GM12872 (cell line): ENCODE measurements at regions not wholly inside any gene's neighbourhood (a gene's known extent, or its start where the extent isn't known, plus 50 kb on each side); places are given as distances from the start of the nearest gene placed in this dataset.

Experiments
- TF ChIP-seq, protein P1 (sequence below): IDR thresholded peaks from 3 replicates; pipeline ENCODE4 v1.5.1; 2011; ENCODE audit warnings: low read depth, mild to moderate bottlenecking, low read length, moderate library complexity; ENCODE audit not compliant: insufficient read depth

DNA sequence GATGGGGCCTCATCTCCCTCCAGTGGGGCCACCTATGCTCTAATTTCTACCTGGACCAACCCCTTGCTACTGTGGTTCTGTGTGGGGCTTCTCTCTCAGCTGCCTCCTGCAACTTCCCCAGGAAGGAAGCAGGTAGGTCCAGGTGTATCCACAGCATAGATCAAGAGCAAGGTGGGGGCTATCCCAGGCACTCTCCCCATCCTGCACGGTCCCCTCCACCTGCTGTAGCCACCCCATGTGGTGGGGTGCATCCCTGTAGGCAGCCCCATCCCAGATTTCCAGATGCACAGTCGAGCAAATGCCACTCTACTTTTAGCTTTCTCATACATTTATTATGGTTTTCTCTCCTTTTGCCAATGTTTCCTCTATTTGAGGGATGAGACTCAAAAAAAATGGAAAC is 156.1 kb downstream of the FBXO15 start:
- TF ChIP-seq, protein P1, sequence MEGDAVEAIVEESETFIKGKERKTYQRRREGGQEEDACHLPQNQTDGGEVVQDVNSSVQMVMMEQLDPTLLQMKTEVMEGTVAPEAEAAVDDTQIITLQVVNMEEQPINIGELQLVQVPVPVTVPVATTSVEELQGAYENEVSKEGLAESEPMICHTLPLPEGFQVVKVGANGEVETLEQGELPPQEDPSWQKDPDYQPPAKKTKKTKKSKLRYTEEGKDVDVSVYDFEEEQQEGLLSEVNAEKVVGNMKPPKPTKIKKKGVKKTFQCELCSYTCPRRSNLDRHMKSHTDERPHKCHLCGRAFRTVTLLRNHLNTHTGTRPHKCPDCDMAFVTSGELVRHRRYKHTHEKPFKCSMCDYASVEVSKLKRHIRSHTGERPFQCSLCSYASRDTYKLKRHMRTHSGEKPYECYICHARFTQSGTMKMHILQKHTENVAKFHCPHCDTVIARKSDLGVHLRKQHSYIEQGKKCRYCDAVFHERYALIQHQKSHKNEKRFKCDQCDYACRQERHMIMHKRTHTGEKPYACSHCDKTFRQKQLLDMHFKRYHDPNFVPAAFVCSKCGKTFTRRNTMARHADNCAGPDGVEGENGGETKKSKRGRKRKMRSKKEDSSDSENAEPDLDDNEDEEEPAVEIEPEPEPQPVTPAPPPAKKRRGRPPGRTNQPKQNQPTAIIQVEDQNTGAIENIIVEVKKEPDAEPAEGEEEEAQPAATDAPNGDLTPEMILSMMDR, result no peak

DNA sequence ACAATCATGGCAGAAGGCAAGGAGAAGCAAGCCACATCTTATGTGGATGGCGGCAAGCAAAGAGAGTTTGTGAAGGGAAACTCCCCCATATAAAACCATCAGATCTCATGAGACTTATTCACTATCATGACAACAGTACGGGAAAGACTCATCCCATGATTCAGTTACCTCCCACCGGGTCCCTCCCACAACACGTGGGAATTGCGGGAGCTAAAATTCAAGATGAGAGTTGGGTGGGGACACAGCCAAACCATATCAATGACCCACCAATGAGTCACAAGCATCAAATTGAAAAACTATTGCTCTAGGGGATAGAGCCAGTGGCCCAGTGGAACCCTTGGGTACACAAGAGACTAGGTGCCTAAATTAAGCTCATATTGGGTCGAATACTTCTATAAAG is 157.4 kb downstream of the FBXO15 start:
- TF ChIP-seq, protein P1, result no peak

DNA sequence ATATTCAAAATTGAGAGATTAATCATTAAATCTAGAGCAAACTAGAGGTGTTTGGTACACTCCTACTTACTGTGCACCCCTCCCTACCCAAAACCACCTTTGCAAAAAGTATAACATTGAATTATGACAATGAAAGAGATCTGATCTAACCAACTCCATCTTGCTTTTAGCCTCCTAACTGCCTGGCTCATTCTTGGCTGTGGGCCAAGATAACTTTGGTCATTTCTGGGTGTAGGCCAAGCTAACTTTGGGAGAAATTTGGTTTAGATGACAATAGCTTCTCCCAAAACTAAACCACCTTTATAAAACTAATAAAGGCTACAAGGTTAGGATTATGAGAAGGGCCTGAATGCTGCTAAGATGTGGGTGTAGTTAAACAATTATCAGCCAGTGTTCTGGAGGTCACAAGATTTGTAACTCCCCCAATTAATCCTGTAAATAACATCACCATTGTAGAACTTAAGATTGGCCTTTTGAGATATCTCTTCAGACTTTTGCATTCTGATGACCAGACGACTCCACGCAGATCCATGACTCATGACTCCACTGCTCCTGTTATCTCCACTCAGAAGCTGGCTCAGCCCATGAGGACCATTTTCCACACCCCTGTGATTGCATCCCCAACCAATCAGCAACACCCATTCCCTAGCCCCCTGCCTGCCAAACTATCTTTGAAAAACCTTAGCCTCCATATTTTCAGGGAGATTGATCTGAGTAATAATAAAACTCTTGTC is 160.2 kb downstream of the FBXO15 start:
- TF ChIP-seq, protein P1, result no peak

DNA sequence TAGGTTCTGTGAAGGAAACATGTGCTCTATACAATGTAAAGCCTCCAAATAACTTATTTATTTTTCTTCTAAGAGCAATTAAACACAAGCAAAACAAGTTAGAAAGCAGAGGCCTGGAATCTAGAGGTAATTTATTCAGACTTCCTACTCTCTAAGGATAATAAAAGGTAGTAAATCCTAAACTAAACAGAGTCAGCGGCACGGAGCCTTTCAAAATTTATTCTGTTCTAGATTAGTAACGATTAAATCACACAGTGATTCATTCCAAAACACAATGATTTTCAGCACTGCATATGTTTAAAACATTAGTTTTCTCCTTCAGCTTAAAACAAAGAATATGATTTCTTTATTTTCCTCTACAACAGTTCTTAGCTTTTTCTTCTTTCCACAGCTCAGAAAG is 160.9 kb downstream of the FBXO15 start:
- TF ChIP-seq, protein P1, result no peak

DNA sequence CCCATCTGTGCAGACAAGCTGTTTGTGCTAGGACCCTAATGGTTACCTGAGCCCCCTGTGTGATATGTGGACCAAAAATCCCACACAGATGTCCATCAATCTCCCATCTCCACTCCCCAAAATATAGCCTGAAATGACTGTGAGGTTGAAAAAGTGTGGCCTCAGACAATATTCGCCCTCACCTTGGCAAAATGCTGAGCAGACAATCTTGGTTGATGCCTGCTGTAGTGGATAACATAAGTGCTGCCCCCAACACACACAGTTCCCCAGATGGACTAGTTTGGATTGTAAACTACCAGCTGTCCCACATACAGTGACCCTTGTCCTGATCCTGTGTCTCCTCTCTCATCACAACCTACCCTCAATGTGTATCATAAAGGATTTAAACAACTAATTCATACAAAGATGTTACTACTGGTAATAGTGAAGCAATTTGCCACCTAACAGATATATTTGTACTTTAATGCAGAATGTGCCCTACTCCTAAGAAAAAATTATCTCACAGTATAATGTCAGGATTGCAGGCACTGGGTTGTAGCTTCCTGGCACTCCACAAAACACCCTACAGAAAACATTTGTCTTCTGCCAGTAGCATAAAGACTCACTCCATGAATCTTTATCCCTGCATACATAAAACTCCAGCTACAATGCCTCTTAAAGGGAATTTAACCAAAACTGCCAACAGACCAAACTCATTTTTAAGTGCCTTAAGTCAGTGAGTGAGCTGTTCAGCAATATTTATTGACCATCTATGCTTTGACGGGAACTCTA is 161.6 kb downstream of the FBXO15 start:
- TF ChIP-seq, protein P1, result no peak

DNA sequence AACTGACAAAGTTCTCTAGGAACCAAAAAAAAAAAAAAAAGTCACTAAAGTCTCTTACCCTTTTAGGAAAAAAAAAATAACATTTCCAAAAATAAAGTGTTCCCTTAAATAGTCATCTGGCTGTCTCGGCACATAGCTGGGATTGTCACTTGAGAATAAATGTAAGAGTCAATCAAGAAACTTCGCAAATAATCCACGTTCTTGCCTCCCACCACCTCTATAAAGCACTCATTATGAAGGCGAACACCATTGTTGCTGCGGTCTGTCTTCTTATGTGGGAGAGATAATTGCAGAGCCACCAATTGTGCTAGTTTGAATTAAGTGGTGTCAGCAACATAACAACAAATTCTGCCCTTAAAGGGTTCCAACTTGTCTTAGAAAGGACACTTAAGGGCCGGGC is 163.7 kb downstream of the FBXO15 start:
- TF ChIP-seq, protein P1, result no peak

DNA sequence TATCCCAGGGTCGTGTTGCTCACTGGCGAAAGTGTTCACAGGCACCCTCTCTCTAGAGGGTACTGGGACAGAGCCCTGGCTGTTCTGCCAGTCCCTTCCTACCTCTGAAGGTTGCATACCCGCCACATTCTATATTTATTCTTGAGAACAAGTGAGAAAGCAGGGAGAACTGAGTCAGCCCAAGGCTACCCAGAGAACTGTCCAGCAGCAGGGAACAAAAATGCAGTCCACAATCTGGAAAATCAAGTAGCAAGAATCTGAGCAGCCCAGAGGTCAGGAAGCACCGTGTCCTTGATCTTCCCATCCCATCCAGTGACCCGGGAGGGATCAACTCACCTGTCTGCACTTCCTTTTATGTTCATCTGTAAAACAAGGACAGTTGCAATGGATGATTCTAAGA is 164.1 kb downstream of the FBXO15 start:
- TF ChIP-seq, protein P1, result no peak
